ENCODE measurements at regions not wholly inside any gene's neighbourhood (a gene's known extent, or its start where the extent isn't known, plus 50 kb on each side); places are given as distances from the start of the nearest gene placed in this dataset.
"Not testable (repeated sequence)": the region's sequence is repeated elsewhere in the genome, so short reads cannot be mapped to it uniquely, and the experiment has no call there.

- no peak for DNase-seq (ENCODE audit: low spot score)
- WGBS = 91% methylated on average over 6 of the region's 6 CpGs
- Histone ChIP-seq H3K27ac (no peak overlapping the region), H3K36me3 (no peaks in the 10 kb centered on the region), H3K4me1 (replicated peaks) (no peaks in the 10 kb centered on the region), H3K27me3 (replicated peaks; ENCODE audit: insufficient read depth) (no peaks in the 10 kb centered on the region), H3K4me3 (no peak overlapping the region), H3K9me3 (no peaks in the 10 kb centered on the region)
- intact Hi-C loops (cut with DNase I) = no loop called here
- TF ChIP-seq POLR2A (IDR thresholded peaks at IDR 0.05) (no peak), CTCF (IDR thresholded peaks at IDR 0.05) (no peak)
Measured at GRCh38 chrY:21600170-21600569, 65.5 kb downstream of the RBMY1A1 start.

- WGBS = 42% methylated on average over 2 of the region's 2 CpGs
- Histone ChIP-seq H3K4me1 (replicated peaks) (no peaks in the 10 kb centered on the region), H3K27ac (no peak overlapping the region), H3K4me3 (no peak overlapping the region), H3K36me3 (no peaks in the 10 kb centered on the region), H3K9me3 (no peaks in the 10 kb centered on the region), H3K27me3 (replicated peaks; ENCODE audit: insufficient read depth) (no peaks in the 10 kb centered on the region)
- TF ChIP-seq CTCF (IDR thresholded peaks at IDR 0.05) = no peak
- no peak for TF ChIP-seq POLR2AphosphoS5 (IDR thresholded peaks at IDR 0.05)
- TF ChIP-seq POLR2A (IDR thresholded peaks at IDR 0.05) = no peak
- DNase-seq (ENCODE audit: low spot score) = no peak
- intact Hi-C loops (cut with DNase I) = no loop called here
Measured at GRCh38 chrY:21601524-21601923, 66.8 kb downstream of the RBMY1A1 start.

- Histone ChIP-seq H3K36me3 (no peaks in the 10 kb centered on the region), H3K27ac (no peak overlapping the region), H3K27me3 (replicated peaks; ENCODE audit: insufficient read depth) (no peaks in the 10 kb centered on the region), H3K4me1 (replicated peaks) (no peaks in the 10 kb centered on the region), H3K4me3 (no peak overlapping the region), H3K9me3 (no peaks in the 10 kb centered on the region)
- WGBS = 76% methylated on average over 2 of the region's 2 CpGs
- intact Hi-C loops (cut with DNase I) = no loop called here
- TF ChIP-seq CTCF (IDR thresholded peaks at IDR 0.05) (no peak), POLR2A (IDR thresholded peaks at IDR 0.05) (no peak), POLR2AphosphoS5 (IDR thresholded peaks at IDR 0.05) (no peak)
- DNase-seq (ENCODE audit: low spot score) = no peak
Measured at GRCh38 chrY:21602590-21602989, 67.9 kb downstream of the RBMY1A1 start.

GRCh38 chrY:21636137-21636536 lies 101.5 kb downstream of the RBMY1A1 start:
- no peaks in the 10 kb centered on the region for H3K36me3 ChIP-seq
- no peaks in the 10 kb centered on the region for H3K4me1 ChIP-seq (replicated peaks)
- intact Hi-C loops (cut with DNase I) = no loop called here
- H3K9me3 ChIP-seq = no peaks in the 10 kb centered on the region
- no peak for DNase-seq (ENCODE audit: low spot score)
- H3K27me3 ChIP-seq (replicated peaks; ENCODE audit: insufficient read depth) = no peaks in the 10 kb centered on the region
- TF ChIP-seq POLR2A (IDR thresholded peaks at IDR 0.05) (no peak), POLR2AphosphoS5 (IDR thresholded peaks at IDR 0.05) (no peak), CTCF (IDR thresholded peaks at IDR 0.05) (no peak)
- H3K4me3 ChIP-seq = no peak overlapping the region
- no peak overlapping the region for H3K27ac ChIP-seq

GRCh38 chrY:21650496-21650895 lies 115.8 kb downstream of the RBMY1A1 start:
- no peak for DNase-seq (ENCODE audit: low spot score)
- Histone ChIP-seq H3K27me3 (replicated peaks; ENCODE audit: insufficient read depth) (no peaks in the 10 kb centered on the region), H3K4me3 (no peak overlapping the region), H3K4me1 (replicated peaks) (no peaks in the 10 kb centered on the region), H3K36me3 (no peaks in the 10 kb centered on the region), H3K9me3 (no peaks in the 10 kb centered on the region), H3K27ac (no peak overlapping the region)
- TF ChIP-seq CTCF (IDR thresholded peaks at IDR 0.05) (no peak), POLR2AphosphoS5 (IDR thresholded peaks at IDR 0.05) (no peak), POLR2A (IDR thresholded peaks at IDR 0.05) (no peak)
- WGBS = 90% methylated on average over 1 of the region's 1 CpG
- intact Hi-C loops (cut with DNase I) = no loop called here

GRCh38 chrY:21659057-21659456 lies 124.4 kb downstream of the RBMY1A1 start:
- H3K4me3 ChIP-seq; H3K4me1 ChIP-seq (replicated peaks); H3K27ac ChIP-seq; H3K9me3 ChIP-seq; DNase-seq (ENCODE audit: low spot score); intact Hi-C loops (cut with DNase I); H3K27me3 ChIP-seq (replicated peaks; ENCODE audit: insufficient read depth); H3K36me3 ChIP-seq: not testable (repeated sequence)

- DNase-seq (ENCODE audit: low spot score); H3K4me1 ChIP-seq (replicated peaks); H3K36me3 ChIP-seq; H3K27me3 ChIP-seq (replicated peaks; ENCODE audit: insufficient read depth); H3K9me3 ChIP-seq; H3K27ac ChIP-seq; H3K4me3 ChIP-seq; intact Hi-C loops (cut with DNase I): not testable (repeated sequence)
- WGBS = 67% methylated on average over 2 of the region's 2 CpGs
Measured at GRCh38 chrY:21679590-21679989, 144.9 kb downstream of the RBMY1A1 start.

- intact Hi-C loops (cut with DNase I) = not testable (repeated sequence)
Measured at GRCh38 chrY:21686369-21686768, 151.7 kb downstream of the RBMY1A1 start.

More at GRCh38 chrY:21686369-21686768, 151.7 kb downstream of the RBMY1A1 start:
- 88% methylated on average over 3 of the region's 3 CpGs for WGBS
- H3K4me1 ChIP-seq (replicated peaks); H3K4me3 ChIP-seq; H3K27ac ChIP-seq; H3K36me3 ChIP-seq; DNase-seq (ENCODE audit: low spot score); H3K27me3 ChIP-seq (replicated peaks; ENCODE audit: insufficient read depth); H3K9me3 ChIP-seq: not testable (repeated sequence)
